ENCODE measurements at regions not wholly inside any gene's neighbourhood (a gene's known extent, or its start where the extent isn't known, plus 50 kb on each side); places are given as distances from the start of the nearest gene placed in this dataset.

DNA sequence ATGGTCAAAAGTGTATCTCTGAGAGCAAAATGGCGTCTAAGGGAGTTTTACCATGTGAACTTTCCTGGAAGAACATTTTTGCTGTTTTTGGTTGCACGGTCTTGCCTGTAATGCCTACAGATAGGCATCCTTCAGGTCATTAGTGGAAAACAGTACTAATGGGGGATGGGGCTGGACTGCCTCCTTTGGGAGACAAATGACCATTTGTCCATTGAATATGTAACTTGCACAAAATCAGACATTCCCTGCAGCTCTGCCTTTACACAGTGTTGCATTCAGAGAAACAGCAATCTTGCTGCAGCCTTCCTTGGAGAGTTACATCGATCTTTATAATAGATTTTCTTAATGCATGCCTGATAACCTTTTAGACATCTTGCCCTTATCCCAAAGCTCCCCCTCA is 138.5 kb upstream of the EGFLAM start:
- TF ChIP-seq, protein P1, sequence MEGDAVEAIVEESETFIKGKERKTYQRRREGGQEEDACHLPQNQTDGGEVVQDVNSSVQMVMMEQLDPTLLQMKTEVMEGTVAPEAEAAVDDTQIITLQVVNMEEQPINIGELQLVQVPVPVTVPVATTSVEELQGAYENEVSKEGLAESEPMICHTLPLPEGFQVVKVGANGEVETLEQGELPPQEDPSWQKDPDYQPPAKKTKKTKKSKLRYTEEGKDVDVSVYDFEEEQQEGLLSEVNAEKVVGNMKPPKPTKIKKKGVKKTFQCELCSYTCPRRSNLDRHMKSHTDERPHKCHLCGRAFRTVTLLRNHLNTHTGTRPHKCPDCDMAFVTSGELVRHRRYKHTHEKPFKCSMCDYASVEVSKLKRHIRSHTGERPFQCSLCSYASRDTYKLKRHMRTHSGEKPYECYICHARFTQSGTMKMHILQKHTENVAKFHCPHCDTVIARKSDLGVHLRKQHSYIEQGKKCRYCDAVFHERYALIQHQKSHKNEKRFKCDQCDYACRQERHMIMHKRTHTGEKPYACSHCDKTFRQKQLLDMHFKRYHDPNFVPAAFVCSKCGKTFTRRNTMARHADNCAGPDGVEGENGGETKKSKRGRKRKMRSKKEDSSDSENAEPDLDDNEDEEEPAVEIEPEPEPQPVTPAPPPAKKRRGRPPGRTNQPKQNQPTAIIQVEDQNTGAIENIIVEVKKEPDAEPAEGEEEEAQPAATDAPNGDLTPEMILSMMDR (conservative IDR thresholded peaks at IDR 0.05) = no peak
- no peak for TF ChIP-seq EZH2 (IDR thresholded peaks at IDR 0.05; ENCODE audit: low read depth)

Data from PC-9 (cell line).